ENCODE measurements at regions not wholly inside any gene's neighbourhood (a gene's known extent, or its start where the extent isn't known, plus 50 kb on each side); places are given as distances from the start of the nearest gene placed in this dataset.

GRCh38 chr11:127288926-127289325, 288.4 kb upstream of the KIRREL3 start:
- Histone ChIP-seq H3K79me2 (replicated peaks; ENCODE audit: insufficient read depth) (no peaks in the 10 kb centered on the region), H3K36me3 (ENCODE audit: insufficient read depth) (no peaks in the 10 kb centered on the region), H3K4me3 (no peak overlapping the region), H3K27ac (ENCODE audit: low read depth) (no peak overlapping the region), H3K4me2 (no peak overlapping the region), H3K4me1 (ENCODE audit: insufficient read depth) (peaks cover 8% of the 10 kb centered on the region; the same call in 1 of the 2 replicates), H3K27me3 (ENCODE audit: insufficient read depth) (no peaks in the 10 kb centered on the region), H2AFZ (no peak overlapping the region), H4K20me1 (replicated peaks; ENCODE audit: insufficient read depth) (no peaks in the 10 kb centered on the region), H3K9me2 (ENCODE audit: insufficient read depth) (peaks cover 6% of the 10 kb centered on the region), H3F3A (replicated peaks; ENCODE audit: low read depth) (no peaks in the 10 kb centered on the region)
- Mint-ChIP-seq H3K9me3 (peaks cover 13% of the 10 kb centered on the region), H3K4me3 (no peak overlapping the region), H3K4me1 (no peaks in the 10 kb centered on the region), H3K27me3 (ENCODE audit: insufficient read depth, low read depth, poor library complexity) (peaks cover 2% of the 10 kb centered on the region), H3K36me3 (ENCODE audit: low read depth) (peaks cover 5% of the 10 kb centered on the region; the same call in 2 of the 3 replicates), H3K27ac (no peak overlapping the region)
- ATAC-seq, result no peak
- TF ChIP-seq NANOG (IDR thresholded peaks at IDR 0.05; ENCODE audit: borderline replicate concordance), result no peak
- 0 out of 4 replicates have a peak, but pooled peaks of 1 of the 2 experiments have one; percentile 5 for TF ChIP-seq CTCF (conservative IDR thresholded peaks at IDR 0.05; ENCODE audit: low read depth in 2 of 2)
- no peak for TF ChIP-seq ZNF114 (CRISPR knock-in tag; IDR thresholded peaks at IDR 0.05)
- no peak for DNase-seq (ENCODE audit: low spot score)

- no peak overlapping the region for H3K4me2 ChIP-seq
- no peaks in the 10 kb centered on the region for H4K20me1 ChIP-seq (replicated peaks; ENCODE audit: insufficient read depth)
- no peak overlapping the region for H3K27ac ChIP-seq (ENCODE audit: low read depth)
- H3K4me3 ChIP-seq, result no peak overlapping the region
- DNase-seq (ENCODE audit: low spot score) (no peak), ATAC-seq (no peak)
- H3K79me2 ChIP-seq (replicated peaks; ENCODE audit: insufficient read depth), result no peaks in the 10 kb centered on the region
- no peaks in the 10 kb centered on the region for H3K36me3 ChIP-seq (ENCODE audit: insufficient read depth)
- H3K27me3 ChIP-seq (ENCODE audit: insufficient read depth), result no peaks in the 10 kb centered on the region
- H3F3A ChIP-seq (replicated peaks; ENCODE audit: low read depth), result no peaks in the 10 kb centered on the region
- Mint-ChIP-seq H3K27ac (no peak overlapping the region), H3K9me3 (no peaks in the 10 kb centered on the region), H3K4me3 (no peak overlapping the region), H3K4me1 (no peaks in the 10 kb centered on the region), H3K36me3 (ENCODE audit: low read depth) (no peaks in the 10 kb centered on the region), H3K27me3 (ENCODE audit: insufficient read depth, low read depth, poor library complexity) (no peaks in the 10 kb centered on the region)
- TF ChIP-seq POLR2AphosphoS5 (IDR thresholded peaks at IDR 0.05; ENCODE audit: low read depth) (no peak), JUNB (IDR thresholded peaks at IDR 0.05; ENCODE audit: unreplicated experiment) (no peak), CTCF (conservative IDR thresholded peaks at IDR 0.05; ENCODE audit: low read depth in 2 of 2) (no peak), EZH2 (IDR thresholded peaks at IDR 0.05; ENCODE audit: low read depth, unreplicated experiment) (no peak)
- H3K9me2 ChIP-seq (ENCODE audit: insufficient read depth), result peaks cover 22% of the 10 kb centered on the region; the same call in 1 of the 2 replicates
- no peak overlapping the region for H2AFZ ChIP-seq
- peaks cover 6% of the 10 kb centered on the region for H3K4me1 ChIP-seq (ENCODE audit: insufficient read depth)
Measured at GRCh38 chr11:127281534-127281933, 281.0 kb upstream of the KIRREL3 start.

GRCh38 chr11:127275774-127276173, 275.2 kb upstream of the KIRREL3 start:
- peak overlapping the region; percentile 90 for H2AFZ ChIP-seq
- H4K20me1 ChIP-seq (replicated peaks; ENCODE audit: insufficient read depth), result no peaks in the 10 kb centered on the region
- no peak overlapping the region for H3K4me3 Mint-ChIP-seq
- H3K4me2 ChIP-seq, result no peak overlapping the region
- no peaks in the 10 kb centered on the region for H3K9me3 Mint-ChIP-seq
- H3K27me3 ChIP-seq (ENCODE audit: insufficient read depth), result no peaks in the 10 kb centered on the region
- H3K36me3 Mint-ChIP-seq (ENCODE audit: low read depth), result no peaks in the 10 kb centered on the region
- no peak for DNase-seq (ENCODE audit: low spot score)
- H3K27me3 Mint-ChIP-seq (ENCODE audit: insufficient read depth, low read depth, poor library complexity), result peaks cover 2% of the 10 kb centered on the region
- no peak; the same call in 2 of the 3 replicates for ATAC-seq
- H3K79me2 ChIP-seq (replicated peaks; ENCODE audit: insufficient read depth), result no peaks in the 10 kb centered on the region
- H3K4me1 Mint-ChIP-seq, result peaks cover 7% of the 10 kb centered on the region
- no peaks in the 10 kb centered on the region for H3K36me3 ChIP-seq (ENCODE audit: insufficient read depth)
- H3K9me2 ChIP-seq (ENCODE audit: insufficient read depth), result peaks cover 17% of the 10 kb centered on the region; the same call in 1 of the 2 replicates
- peaks cover 10% of the 10 kb centered on the region for H3K4me1 ChIP-seq (ENCODE audit: insufficient read depth)
- no peak overlapping the region for H3K4me3 ChIP-seq
- H3K27ac Mint-ChIP-seq, result no peak overlapping the region
- H3K27ac ChIP-seq (ENCODE audit: low read depth), result no peak overlapping the region
- H3F3A ChIP-seq (replicated peaks; ENCODE audit: low read depth), result no peaks in the 10 kb centered on the region
- TF ChIP-seq EZH2 (IDR thresholded peaks at IDR 0.05; ENCODE audit: low read depth, unreplicated experiment) (no peak), ZNF114 (CRISPR knock-in tag; IDR thresholded peaks at IDR 0.05) (no peak), NANOG (IDR thresholded peaks at IDR 0.05; ENCODE audit: borderline replicate concordance) (no peak), POLR2AphosphoS5 (IDR thresholded peaks at IDR 0.05; ENCODE audit: low read depth) (no peak), CTCF (conservative IDR thresholded peaks at IDR 0.05; ENCODE audit: low read depth in 2 of 2) (no peak), STAT1 (IDR thresholded peaks at IDR 0.05; ENCODE audit: unreplicated experiment) (no peak), REST (IDR thresholded peaks at IDR 0.05; ENCODE audit: unreplicated experiment) (no peak)

All from GM23338 (cell line).